GM13977 (cell line): ENCODE measurements at regions not wholly inside any gene's neighbourhood (a gene's known extent, or its start where the extent isn't known, plus 50 kb on each side); places are given as distances from the start of the nearest gene placed in this dataset.

Source experiments
- DNase-seq: peaks from one replicate; pipeline ENCODE4 v3.0.0; 2012; ENCODE audit warnings: low spot score
- in situ Hi-C: fragments of 300-500 bp; cut with MboI; formaldehyde crosslinking; loops from one replicate; pipeline ENCODE4 v1.12.0; 2022; ENCODE audit warnings: low sequenced_read_pairs, low pct_unique_long_range_greater_than_20kb, mixed read lengths, inconsistent platforms; ENCODE audit not compliant: unreplicated experiment
- TF ChIP-seq, protein P1 (sequence below): IDR thresholded peaks from 2 replicates; pipeline ENCODE4 v1.5.1; 2012; ENCODE audit warnings: mild to moderate bottlenecking, control low read depth; ENCODE audit not compliant: insufficient read depth; ENCODE audit errors: extremely low read depth, missing control alignments

DNA sequence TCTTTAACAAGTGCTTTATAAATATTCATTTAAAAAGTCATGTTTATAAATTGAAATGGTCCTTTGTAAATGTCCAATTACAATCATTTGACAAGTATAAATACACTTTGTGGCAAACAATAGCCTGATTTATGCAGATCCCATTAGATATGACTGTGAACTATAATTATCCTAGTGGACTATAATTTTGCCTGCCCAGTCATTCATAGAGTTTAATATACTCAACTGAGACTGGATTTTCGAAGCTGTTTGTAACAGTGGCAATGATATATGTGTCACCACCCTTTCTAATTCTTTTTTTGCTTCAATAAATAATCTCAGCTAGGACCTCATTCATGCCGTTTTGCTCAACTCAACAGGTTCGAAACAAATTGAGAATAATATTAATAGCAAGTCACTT lies 732.0 kb downstream of the PCDH18 start:
- TF ChIP-seq, protein P1, sequence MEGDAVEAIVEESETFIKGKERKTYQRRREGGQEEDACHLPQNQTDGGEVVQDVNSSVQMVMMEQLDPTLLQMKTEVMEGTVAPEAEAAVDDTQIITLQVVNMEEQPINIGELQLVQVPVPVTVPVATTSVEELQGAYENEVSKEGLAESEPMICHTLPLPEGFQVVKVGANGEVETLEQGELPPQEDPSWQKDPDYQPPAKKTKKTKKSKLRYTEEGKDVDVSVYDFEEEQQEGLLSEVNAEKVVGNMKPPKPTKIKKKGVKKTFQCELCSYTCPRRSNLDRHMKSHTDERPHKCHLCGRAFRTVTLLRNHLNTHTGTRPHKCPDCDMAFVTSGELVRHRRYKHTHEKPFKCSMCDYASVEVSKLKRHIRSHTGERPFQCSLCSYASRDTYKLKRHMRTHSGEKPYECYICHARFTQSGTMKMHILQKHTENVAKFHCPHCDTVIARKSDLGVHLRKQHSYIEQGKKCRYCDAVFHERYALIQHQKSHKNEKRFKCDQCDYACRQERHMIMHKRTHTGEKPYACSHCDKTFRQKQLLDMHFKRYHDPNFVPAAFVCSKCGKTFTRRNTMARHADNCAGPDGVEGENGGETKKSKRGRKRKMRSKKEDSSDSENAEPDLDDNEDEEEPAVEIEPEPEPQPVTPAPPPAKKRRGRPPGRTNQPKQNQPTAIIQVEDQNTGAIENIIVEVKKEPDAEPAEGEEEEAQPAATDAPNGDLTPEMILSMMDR: no peak
- DNase-seq: no peak
- in situ Hi-C loops: no loop called here

DNA sequence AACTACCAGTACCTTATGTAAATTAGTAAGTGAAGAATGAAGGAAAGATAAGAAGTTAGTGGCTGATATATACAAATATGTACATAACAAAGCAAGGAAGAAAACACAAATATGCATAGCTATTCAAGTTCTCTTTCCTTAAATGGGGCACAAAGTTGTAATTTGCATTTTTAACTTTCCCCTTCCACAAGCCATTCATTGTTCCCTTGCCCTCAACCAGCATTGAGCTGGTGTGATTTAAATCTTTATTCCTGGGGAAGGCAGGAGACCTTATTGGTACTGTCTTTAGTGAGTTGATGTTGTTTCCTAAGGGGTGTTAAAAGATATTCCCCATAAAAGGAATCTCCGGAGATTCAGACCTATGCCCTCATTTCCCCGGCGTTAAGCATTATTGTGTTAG lies 735.3 kb downstream of the PCDH18 start:
- no peak for DNase-seq
- in situ Hi-C loops: no loop called here
- TF ChIP-seq, protein P1: no peak

DNA sequence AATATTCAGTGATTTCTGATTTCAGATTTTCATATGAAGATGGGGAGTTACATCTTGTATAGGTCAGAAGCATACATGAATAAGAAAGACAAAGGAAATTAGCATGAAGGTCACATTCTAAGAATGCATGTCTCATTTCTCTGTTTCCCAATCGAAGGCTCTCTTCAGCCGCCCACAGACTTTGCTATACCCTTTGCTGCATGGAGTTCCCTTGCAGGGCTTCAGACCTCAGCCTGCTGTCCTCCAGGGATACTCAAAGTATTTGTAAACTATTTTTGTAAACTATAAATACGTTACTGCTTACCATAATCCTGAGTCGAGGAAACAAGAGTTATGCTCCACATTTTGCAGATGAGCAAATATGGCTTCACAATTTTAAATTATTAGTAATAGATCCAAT lies 738.4 kb downstream of the PCDH18 start:
- TF ChIP-seq, protein P1: no peak
- in situ Hi-C loops: no loop called here
- DNase-seq: no peak

DNA sequence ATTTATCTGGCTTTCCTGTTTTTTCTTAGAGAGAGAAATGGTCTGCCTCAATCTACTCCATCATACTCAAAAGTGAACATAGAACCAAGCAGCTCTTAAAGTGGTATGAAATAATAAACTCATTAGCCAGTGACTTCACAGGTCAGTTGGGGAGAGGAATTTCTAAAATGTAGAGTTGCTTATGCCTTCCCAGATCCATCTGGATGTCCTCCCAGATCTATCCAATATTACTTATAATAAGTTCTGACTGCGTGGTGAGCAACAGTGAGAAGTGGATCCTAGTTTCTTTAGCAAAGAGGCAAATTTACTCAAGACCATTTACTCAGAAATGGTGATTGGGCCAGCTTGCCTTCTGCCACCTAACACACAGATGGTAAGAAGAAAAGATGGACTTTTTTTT lies 748.0 kb downstream of the PCDH18 start:
- DNase-seq: no peak
- in situ Hi-C loops: no loop called here
- TF ChIP-seq, protein P1: no peak

DNA sequence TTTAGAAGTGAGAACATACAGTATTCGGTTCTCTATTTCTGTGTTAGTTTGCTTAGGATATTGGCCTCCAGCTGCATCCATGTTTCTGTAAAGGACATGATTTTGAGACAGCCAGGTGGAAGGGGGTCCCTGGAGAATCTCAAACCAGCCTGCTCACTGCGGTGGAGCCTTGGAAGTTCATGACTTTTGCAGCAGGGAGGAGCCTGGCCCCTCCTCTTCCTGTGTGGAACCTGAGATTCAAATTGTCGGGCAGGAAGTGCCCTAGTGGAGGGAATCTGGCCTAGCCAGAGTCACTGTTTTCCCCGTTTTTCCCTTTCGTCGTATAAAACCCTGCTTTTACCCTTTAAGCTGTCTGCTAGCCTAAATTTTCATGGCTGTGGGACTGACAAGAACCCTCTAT lies 762.6 kb downstream of the PCDH18 start:
- no peak for DNase-seq
- TF ChIP-seq, protein P1: no peak
- in situ Hi-C loops: no loop called here

DNA sequence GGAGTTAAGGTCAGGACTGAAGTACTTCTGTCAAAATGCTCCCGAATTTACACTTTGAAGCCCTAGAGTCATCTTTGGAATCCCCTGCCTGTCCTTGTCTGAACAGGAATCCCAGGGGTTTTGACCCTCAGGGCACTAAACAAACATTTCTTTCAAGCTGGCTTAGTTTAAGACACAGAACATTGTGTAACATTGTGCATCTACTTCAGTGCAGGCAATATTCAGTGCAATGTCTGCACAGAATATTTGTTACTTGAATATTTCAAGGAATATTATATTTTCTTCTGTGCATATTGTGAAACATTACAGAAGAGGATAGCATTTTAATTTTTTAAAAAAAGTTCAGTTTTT lies 763.4 kb downstream of the PCDH18 start:
- in situ Hi-C loops: no loop called here
- DNase-seq: no peak

More for the DNA sequence above, 763.4 kb downstream of the PCDH18 start:
- TF ChIP-seq, protein P1: no peak
